DMS114 treated with DMSO at 0.1 percent for 48 hours (cell line): ENCODE measurements at regions not wholly inside any gene's neighbourhood (a gene's known extent, or its start where the extent isn't known, plus 50 kb on each side); places are given as distances from the start of the nearest gene placed in this dataset.

Experiments used
- DNase-seq: peaks from one replicate; lab custom pipeline; 2025; ENCODE audit not compliant: unreplicated experiment; lab: John Stamatoyannopoulos, UW

GRCh38 chr7:8378349-8379019 lies 54.9 kb upstream of the NXPH1 start:
- DNase-seq = no peak

- no peak for DNase-seq
Observed at GRCh38 chr7:8379264-8379663, 54.1 kb upstream of the NXPH1 start.

GRCh38 chr7:8380130-8380529 lies 53.3 kb upstream of the NXPH1 start:
- DNase-seq = no peak

- DNase-seq = no peak
Observed at GRCh38 chr7:8382004-8382730, 51.2 kb upstream of the NXPH1 start.
